ENCODE measurements at regions not wholly inside any gene's neighbourhood (a gene's known extent, or its start where the extent isn't known, plus 50 kb on each side); places are given as distances from the start of the nearest gene placed in this dataset.
A peak's percentile ranks its signal among the peaks of the same experiment; 100 is the strongest.

DNA sequence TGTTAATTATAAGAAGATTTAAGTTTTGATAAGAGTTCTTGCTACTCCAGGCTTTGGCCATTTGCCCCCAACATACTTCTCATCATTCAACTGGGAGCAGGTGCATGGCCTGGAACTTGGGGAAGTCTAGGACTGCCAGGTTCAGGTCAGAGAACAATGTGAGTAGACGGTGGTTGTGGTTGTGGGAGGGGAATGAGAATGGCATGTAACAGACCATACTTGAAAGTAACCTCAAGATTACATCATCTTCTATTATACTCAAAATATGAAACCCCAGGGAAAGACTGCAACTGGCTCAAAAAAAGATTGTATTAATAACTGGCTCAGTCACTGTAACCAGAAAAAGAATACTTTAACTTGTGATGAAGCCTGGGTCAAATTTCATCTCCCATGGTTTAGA, 364.9 kb upstream of the DPPA4 start:
- TF ChIP-seq GATA2 (IDR thresholded peaks at IDR 0.05; ENCODE audit: low read depth, low read length), result no peak
- TF ChIP-seq GATA3 (IDR thresholded peaks at IDR 0.05; ENCODE audit: low read depth, low read length), result no peak

DNA sequence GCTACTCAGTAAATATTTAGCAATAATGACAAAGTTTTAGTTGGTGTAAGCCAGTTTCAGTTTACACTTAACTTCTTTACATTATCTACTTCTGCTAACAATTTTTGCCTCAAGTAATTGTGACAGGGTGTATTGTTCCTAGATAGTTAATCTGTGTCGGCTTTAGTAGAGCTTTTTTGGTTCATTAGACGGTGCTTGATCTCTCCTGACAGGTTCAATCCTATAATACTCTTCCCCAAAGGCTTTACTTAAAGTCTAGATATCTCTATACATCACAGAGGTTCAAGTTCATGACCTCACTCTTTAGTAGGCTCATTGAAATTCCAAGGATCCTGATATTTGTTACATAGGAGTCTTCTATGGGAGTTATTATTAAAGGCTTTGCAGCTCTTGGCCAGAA, 365.6 kb upstream of the DPPA4 start:
- no peak for TF ChIP-seq GATA3 (IDR thresholded peaks at IDR 0.05; ENCODE audit: low read depth, low read length)
- TF ChIP-seq GATA2 (IDR thresholded peaks at IDR 0.05; ENCODE audit: low read depth, low read length), result no peak

DNA sequence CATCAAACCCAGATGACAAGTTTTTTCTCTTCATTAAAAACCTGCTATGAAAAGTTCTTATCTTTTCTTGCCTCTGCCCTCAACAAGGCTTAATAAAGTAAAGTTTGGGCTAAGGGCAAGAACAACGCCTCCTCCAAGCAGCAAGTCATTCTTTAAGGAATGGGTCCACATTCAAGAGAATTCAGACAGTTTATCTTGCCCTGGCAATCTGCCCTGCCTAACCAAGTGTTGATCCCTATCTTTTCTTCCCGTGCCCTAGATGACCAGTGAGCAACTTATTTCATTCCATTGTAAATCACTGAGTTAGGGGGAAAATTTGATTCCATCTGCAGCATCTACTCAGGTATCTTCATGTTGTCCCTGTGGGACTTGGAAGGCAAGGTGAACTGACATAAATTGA, 370.3 kb upstream of the DPPA4 start:
- TF ChIP-seq GATA2 (IDR thresholded peaks at IDR 0.05; ENCODE audit: low read depth, low read length) (peak; percentile 23; the same call in 1 of the 2 replicates), GATA3 (IDR thresholded peaks at IDR 0.05; ENCODE audit: low read depth, low read length) (peak; percentile 31; the same call in 1 of the 2 replicates)

DNA sequence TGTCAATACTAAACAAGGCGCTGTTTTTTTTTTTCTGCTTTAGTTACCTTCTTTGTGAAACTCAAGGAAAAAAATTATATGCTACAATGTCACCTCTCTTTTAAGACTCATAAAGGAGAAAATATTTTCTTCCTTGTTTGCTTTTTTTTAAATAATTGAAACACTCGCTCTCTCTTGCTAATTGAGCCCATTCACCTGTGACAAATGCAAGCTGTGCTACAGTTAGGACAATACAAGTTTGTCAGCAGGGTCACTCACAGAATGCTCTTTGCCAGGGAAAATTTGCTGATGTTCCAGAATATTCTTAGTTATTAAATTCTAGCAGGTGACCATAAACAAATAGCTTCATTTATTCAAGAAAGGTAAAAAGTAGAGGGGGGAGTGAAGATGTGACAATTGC, 375.9 kb upstream of the DPPA4 start:
- TF ChIP-seq GATA2 (IDR thresholded peaks at IDR 0.05; ENCODE audit: low read depth, low read length) (no peak), GATA3 (IDR thresholded peaks at IDR 0.05; ENCODE audit: low read depth, low read length) (no peak)

DNA sequence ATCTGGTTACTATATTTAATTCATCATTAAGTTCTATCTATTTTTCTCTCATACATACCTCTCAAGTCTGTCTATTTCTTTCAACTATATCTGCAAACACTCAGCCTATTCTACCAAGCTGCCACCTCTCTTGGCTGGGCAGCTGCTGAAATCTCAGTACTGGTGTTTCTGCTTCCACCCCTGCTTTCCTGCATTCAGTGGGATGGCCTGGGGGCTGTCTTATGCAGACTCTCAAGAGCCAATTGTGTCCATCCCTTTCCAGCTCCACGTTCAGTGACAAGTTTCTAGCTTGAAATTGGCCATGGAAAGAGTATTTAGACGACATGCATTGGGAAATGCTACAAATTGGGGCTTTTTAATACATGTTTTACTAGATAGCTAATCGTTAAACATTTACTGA, 378.4 kb upstream of the DPPA4 start:
- no peak for TF ChIP-seq GATA3 (IDR thresholded peaks at IDR 0.05; ENCODE audit: low read depth, low read length)
- no peak for TF ChIP-seq GATA2 (IDR thresholded peaks at IDR 0.05; ENCODE audit: low read depth, low read length)

DNA sequence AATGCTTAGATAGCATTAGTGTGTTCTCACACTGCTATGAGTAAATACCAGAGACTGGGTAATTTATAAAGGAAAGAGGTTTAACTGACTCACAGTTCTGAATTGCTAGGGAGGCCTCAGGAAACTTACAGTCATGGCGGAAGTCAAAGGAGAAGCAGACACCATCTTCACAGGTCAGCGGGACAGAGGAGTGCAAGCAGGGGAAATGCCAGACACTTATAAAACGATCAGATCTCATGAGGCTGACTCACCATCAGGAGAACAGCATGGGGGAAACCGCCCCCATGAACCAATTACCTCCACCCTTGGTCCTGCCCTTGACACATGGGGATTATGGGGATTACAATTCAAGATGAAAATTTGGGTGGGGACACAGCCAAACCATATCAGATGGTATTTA, 381.5 kb upstream of the DPPA4 start:
- TF ChIP-seq GATA2 (IDR thresholded peaks at IDR 0.05; ENCODE audit: low read depth, low read length), result no peak
- no peak for TF ChIP-seq GATA3 (IDR thresholded peaks at IDR 0.05; ENCODE audit: low read depth, low read length)

DNA sequence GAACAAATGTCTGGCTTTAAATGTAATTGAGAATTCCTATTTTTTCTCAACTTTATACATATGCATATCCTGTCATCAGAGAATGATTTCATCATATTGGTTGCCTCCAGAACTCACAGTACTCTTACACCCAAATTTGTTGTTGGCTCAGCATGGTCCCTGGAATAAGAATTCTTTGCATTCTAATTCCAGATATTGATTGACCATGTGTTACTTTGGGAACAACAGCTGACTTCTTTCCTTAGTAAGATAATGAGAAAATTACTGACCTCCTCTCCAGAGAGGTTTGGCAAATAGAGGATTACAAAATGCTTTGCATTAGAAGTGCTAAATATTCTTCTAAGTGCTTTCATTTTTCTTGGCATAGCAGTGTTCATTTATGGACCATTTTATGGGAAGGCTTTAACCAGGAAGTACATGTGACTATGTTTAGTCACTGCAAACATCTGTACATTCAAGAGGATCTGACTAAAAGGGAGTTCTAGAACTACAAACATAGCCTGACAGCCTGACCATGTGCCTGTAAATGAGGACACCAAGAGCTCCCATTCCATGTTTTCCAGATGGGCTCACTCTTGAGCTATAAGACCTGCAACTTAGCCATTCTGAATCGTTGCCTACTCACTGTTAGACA, 391.6 kb upstream of the DPPA4 start:
- TF ChIP-seq GATA3 (IDR thresholded peaks at IDR 0.05; ENCODE audit: low read depth, low read length) (no peak), GATA2 (IDR thresholded peaks at IDR 0.05; ENCODE audit: low read depth, low read length) (no peak)

DNA sequence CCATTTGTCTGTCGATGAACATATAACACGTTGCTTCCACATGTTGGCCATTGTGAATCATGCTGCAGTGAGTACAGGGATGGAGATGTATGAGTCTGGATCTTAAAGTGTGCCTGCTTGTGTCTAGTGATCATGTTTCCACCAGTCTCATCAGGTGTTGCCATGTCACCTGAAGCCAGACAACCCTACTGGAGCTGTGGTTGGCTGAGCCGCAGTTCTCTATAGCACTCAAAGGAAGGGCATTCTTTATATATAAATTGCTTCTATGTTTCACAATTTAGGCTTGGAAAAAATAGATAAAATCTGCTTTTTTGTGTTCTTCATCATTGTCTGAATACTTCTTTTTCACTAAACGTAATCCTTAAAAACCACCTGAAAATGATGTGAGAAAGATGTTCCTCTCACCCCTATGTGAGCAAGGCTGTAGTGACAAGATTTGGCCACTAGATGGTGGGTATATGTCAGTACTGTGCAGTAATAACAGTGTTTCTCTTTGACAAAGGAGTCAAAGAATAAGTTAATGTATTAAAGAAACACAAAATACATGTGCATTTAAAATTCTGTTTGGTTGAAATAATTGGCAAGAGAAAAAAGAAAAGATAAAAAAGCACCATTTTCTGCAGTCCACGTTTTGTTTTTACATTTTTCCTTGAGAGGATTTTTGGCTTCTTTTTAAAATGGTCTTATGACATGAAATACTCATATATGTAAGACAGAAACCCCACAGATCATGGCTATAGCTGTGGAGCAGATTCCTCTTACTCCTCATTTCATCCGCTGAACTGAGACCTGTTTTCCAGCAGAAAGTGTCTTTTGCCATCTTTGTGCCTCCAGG, 394.5 kb upstream of the DPPA4 start:
- TF ChIP-seq GATA3 (IDR thresholded peaks at IDR 0.05; ENCODE audit: low read depth, low read length), result no peak
- TF ChIP-seq GATA2 (IDR thresholded peaks at IDR 0.05; ENCODE audit: low read depth, low read length), result no peak

DNA sequence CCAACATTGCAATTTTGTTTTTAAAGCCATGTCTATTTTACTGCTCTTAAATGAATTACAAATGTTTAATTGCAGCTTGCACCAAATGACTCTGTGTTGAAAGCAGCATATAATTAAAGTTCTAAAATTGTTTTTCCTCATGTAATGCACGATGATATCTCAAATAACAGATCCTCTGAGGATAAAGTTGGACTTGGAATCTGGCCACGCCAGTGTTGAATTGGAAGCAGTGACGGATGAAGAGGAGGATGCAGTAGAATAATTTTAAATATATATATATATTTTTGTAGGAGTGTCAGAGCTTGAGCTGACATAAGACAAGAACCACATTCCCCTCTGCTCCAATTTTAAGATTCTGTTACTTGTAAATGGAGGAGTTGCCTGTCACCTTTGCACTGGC, 406.6 kb upstream of the DPPA4 start:
- TF ChIP-seq GATA2 (IDR thresholded peaks at IDR 0.05; ENCODE audit: low read depth, low read length), result no peak
- no peak for TF ChIP-seq GATA3 (IDR thresholded peaks at IDR 0.05; ENCODE audit: low read depth, low read length)

DNA sequence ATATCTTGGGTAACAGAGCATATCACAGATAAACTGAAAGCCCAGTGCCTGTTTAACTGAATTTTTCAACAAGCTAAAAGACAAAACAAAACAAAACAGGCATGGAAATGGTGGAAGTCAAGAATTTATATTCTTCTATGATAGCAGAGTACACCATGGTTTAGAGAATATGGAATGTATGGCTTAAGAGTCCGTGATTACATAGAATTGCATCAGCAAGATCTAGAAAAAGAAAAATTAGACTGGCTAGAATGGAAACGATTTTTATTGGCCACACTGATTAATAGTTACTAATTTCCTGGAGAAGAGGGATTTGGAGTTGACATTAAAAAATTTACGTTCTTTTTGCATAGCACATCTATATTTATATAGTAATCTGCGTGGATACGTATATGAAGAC, 435.2 kb upstream of the DPPA4 start:
- no peak for TF ChIP-seq GATA2 (IDR thresholded peaks at IDR 0.05; ENCODE audit: low read depth, low read length)
- no peak for TF ChIP-seq GATA3 (IDR thresholded peaks at IDR 0.05; ENCODE audit: low read depth, low read length)

DNA sequence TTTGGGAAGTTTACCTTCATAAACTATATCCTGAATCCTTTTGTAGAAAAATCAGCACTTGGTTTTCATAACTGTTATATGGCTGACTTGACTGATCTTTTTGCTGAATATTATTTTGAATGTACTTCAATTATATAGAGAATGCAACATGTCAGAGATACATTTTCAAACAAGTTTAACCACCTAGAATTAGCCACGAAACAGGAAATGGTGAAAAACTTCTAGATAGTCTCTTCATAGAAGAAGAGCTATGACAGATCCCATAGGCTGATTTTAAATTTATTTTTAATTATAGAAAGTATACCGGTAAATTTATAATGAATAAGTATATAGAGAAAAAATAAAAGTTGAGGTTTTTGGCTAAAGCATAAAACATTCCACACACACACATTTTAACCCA, 436.8 kb upstream of the DPPA4 start:
- no peak for TF ChIP-seq GATA2 (IDR thresholded peaks at IDR 0.05; ENCODE audit: low read depth, low read length)
- no peak for TF ChIP-seq GATA3 (IDR thresholded peaks at IDR 0.05; ENCODE audit: low read depth, low read length)

DNA sequence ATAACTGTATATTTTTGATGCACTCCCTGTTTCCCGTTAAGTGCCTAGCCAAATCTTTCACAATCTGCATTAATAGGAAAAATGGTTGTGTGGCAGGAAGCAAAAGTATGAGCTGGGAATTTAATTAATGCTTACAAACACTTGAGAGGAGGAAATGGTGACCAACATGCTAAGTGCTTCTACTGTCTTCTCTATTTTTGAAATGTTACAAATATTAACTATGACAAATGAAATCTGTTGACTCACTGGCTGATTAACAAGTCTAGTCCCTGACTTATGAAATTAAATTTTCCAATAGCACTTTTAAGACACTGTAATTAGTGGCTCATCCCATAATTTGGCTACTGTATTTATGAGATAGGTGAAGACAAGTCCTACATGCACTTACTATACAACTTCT, 446.9 kb upstream of the DPPA4 start:
- TF ChIP-seq GATA3 (IDR thresholded peaks at IDR 0.05; ENCODE audit: low read depth, low read length) (no peak), GATA2 (IDR thresholded peaks at IDR 0.05; ENCODE audit: low read depth, low read length) (no peak)

DNA sequence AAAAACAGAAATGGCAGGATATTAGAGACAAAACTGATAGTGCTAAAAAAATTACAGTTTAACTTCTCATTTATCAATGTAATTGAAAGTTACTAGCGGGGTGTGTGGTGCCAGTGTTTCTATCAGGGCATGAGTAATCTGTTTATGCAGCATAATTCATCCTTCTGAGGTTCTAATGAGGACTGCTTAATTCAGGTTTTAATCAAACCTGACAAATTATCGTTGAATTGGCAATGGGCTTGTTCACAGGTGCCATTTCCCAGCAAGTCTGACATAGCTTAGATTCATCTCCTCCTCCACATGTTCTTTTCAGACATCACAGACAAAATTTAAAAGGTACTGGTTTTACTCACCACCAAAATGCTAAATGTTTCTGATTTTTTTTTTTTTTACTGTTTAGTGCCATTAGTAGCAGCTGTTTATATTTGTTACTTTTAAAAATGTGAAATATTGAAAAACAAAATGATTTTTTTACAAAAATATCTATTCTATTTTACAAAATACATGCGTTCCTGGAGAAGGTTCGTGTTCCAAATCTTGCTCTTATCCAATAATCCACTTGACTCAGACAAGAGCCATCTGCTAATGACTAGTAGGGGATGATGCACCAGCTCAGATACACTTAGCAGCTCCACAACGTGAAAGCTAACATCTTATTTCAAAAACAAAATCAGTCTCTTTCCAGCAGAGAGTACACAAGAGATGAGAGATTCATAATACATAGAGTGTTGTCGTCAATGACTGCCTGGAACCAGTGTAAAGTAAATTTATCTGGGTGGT, 447.7 kb upstream of the DPPA4 start:
- no peak for TF ChIP-seq GATA3 (IDR thresholded peaks at IDR 0.05; ENCODE audit: low read depth, low read length)
- TF ChIP-seq GATA2 (IDR thresholded peaks at IDR 0.05; ENCODE audit: low read depth, low read length), result no peak

DNA sequence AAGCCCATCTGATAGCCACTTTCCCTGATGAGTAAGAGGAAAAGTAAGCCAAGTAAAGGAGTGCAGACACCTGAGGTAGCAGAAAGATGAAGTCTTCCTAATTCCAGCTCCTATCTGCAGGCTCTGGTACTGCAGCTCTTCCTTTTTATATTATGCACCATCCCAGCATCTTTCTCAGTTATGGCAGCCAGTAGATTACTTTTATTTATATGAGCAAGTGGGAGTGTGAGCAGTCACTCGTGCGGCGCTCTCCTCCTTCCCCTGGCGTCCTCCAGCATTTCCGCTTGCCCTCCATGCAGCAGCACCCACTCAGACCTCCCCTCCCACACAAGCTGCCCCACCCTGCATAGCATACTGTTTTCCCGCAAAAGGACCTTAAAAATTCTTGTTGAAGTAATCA, 465.9 kb upstream of the DPPA4 start:
- no peak for TF ChIP-seq GATA2 (IDR thresholded peaks at IDR 0.05; ENCODE audit: low read depth, low read length)

Measured in SH-SY5Y (cell line).